Stimulated activated CD8-positive, alpha-beta memory T cell treated with anti-CD3 and anti-CD28 coated beads, Interleukin-7, amount 100 ng/mL, for 4 hours (primary cell): ENCODE measurements at regions not wholly inside any gene's neighbourhood (a gene's known extent, or its start where the extent isn't known, plus 50 kb on each side); places are given as distances from the start of the nearest gene placed in this dataset.

Source experiments
- DNase-seq, 2 donors: peaks; one replicate each; pipeline ENCODE4 v3.0.0-alpha.2; 2020; ENCODE audit warnings: low read depth in 2 of 2

GRCh38 chr1:8086055-8086454 lies 59.9 kb upstream of the ERRFI1 start:
- DNase-seq = no peak

- DNase-seq = no peak
These were observed 58.8 kb upstream of the ERRFI1 start for GRCh38 chr1:8084913-8085312.

GRCh38 chr1:8083739-8084484 lies 57.8 kb upstream of the ERRFI1 start:
- DNase-seq = no peak

GRCh38 chr1:8082945-8083344 lies 56.8 kb upstream of the ERRFI1 start:
- DNase-seq = no peak

GRCh38 chr1:8078176-8078671 lies 52.1 kb upstream of the ERRFI1 start:
- no peak for DNase-seq

GRCh38 chr1:8077602-8078001 lies 51.5 kb upstream of the ERRFI1 start:
- DNase-seq = no peak

- no peak for DNase-seq
These were observed 51.0 kb upstream of the ERRFI1 start for GRCh38 chr1:8077120-8077573.

GRCh38 chr1:8076176-8076575 lies 50.1 kb upstream of the ERRFI1 start:
- no peak for DNase-seq
